ENCODE measurements at regions not wholly inside any gene's neighbourhood (a gene's known extent, or its start where the extent isn't known, plus 50 kb on each side); places are given as distances from the start of the nearest gene placed in this dataset.

- H3K4me3 ChIP-seq (ENCODE audit: low read depth, low read length) = no peak overlapping the region
- H3K27me3 ChIP-seq (ENCODE audit: control insufficient read depth, insufficient read depth, low read length) = no peaks in the 10 kb centered on the region
- H3K27ac Mint-ChIP-seq = no peak overlapping the region
- H3K4me1 Mint-ChIP-seq = no peaks in the 10 kb centered on the region
- peaks cover 3% of the 10 kb centered on the region for H3K36me3 Mint-ChIP-seq
- H3K36me3 ChIP-seq (ENCODE audit: control insufficient read depth, insufficient read depth, low read length) = no peaks in the 10 kb centered on the region
- H3K4me3 Mint-ChIP-seq = no peak overlapping the region
- no peak for ATAC-seq (ENCODE audit: low read depth in 2 of 2)
- no peak overlapping the region for H3K27ac ChIP-seq (ENCODE audit: insufficient read depth, low read length, poor library complexity, severe bottlenecking)
- peaks cover 0 to 8% (median 0%) of the 10 kb centered on the region in 7 donors for H3K9me3 Mint-ChIP-seq
- H3K9me3 ChIP-seq (ENCODE audit: control insufficient read depth in 2 of 2, low read length in 2 of 2) = no peaks in the 10 kb centered on the region
- DNase-seq = no peak
- peaks cover 13% of the 10 kb centered on the region for H3K27me3 Mint-ChIP-seq
- H3K4me1 ChIP-seq (ENCODE audit: control insufficient read depth, insufficient read depth, low read length, poor library complexity, severe bottlenecking) = no peaks in the 10 kb centered on the region
These were observed 70.6 kb upstream of the KLF12 start for GRCh38 chr13:74204602-74205312.

GRCh38 chr13:74203576-74203975, 69.4 kb upstream of the KLF12 start:
- Histone ChIP-seq H3K27ac (ENCODE audit: insufficient read depth, low read length, poor library complexity, severe bottlenecking) (no peak overlapping the region), H3K36me3 (ENCODE audit: control insufficient read depth, insufficient read depth, low read length) (no peaks in the 10 kb centered on the region), H3K4me3 (ENCODE audit: low read depth, low read length) (no peak overlapping the region), H3K4me1 (ENCODE audit: control insufficient read depth, insufficient read depth, low read length, poor library complexity, severe bottlenecking) (no peaks in the 10 kb centered on the region), H3K27me3 (ENCODE audit: control insufficient read depth, insufficient read depth, low read length) (no peaks in the 10 kb centered on the region), H3K9me3 (ENCODE audit: control insufficient read depth in 2 of 2, low read length in 2 of 2) (no peaks in the 10 kb centered on the region)
- Mint-ChIP-seq H3K36me3 (peaks cover 3% of the 10 kb centered on the region), H3K27me3 (peaks cover 14% of the 10 kb centered on the region), H3K4me1 (no peaks in the 10 kb centered on the region), H3K27ac (no peak overlapping the region), H3K9me3 (peaks cover 0 to 8% (median 0%) of the 10 kb centered on the region in 7 donors), H3K4me3 (no peak overlapping the region)
- DNase-seq (no peak), ATAC-seq (ENCODE audit: low read depth in 2 of 2) (no peak)

GRCh38 chr13:74202129-74202813, 68.1 kb upstream of the KLF12 start:
- no peak for ATAC-seq (ENCODE audit: low read depth in 2 of 2)
- Histone ChIP-seq H3K27ac (ENCODE audit: insufficient read depth, low read length, poor library complexity, severe bottlenecking) (no peak overlapping the region), H3K4me3 (ENCODE audit: low read depth, low read length) (no peak overlapping the region), H3K36me3 (ENCODE audit: control insufficient read depth, insufficient read depth, low read length) (no peaks in the 10 kb centered on the region), H3K9me3 (ENCODE audit: control insufficient read depth in 2 of 2, low read length in 2 of 2) (no peaks in the 10 kb centered on the region), H3K27me3 (ENCODE audit: control insufficient read depth, insufficient read depth, low read length) (no peaks in the 10 kb centered on the region), H3K4me1 (ENCODE audit: control insufficient read depth, insufficient read depth, low read length, poor library complexity, severe bottlenecking) (no peaks in the 10 kb centered on the region)
- H3K36me3 Mint-ChIP-seq = peaks cover 3% of the 10 kb centered on the region
- DNase-seq = no peak
- no peak overlapping the region for H3K4me3 Mint-ChIP-seq
- no peak overlapping the region for H3K27ac Mint-ChIP-seq
- peaks cover 0 to 2% (median 0%) of the 10 kb centered on the region in 4 donors for H3K4me1 Mint-ChIP-seq
- peaks cover 0 to 8% (median 0%) of the 10 kb centered on the region in 7 donors for H3K9me3 Mint-ChIP-seq
- H3K27me3 Mint-ChIP-seq = peaks cover 19% of the 10 kb centered on the region

- H3K4me3 Mint-ChIP-seq = no peak overlapping the region
- no peak for DNase-seq
- Histone ChIP-seq H3K4me3 (ENCODE audit: low read depth, low read length) (no peak overlapping the region), H3K9me3 (ENCODE audit: control insufficient read depth in 2 of 2, low read length in 2 of 2) (no peaks in the 10 kb centered on the region), H3K4me1 (ENCODE audit: control insufficient read depth, insufficient read depth, low read length, poor library complexity, severe bottlenecking) (no peaks in the 10 kb centered on the region), H3K36me3 (ENCODE audit: control insufficient read depth, insufficient read depth, low read length) (no peaks in the 10 kb centered on the region), H3K27ac (ENCODE audit: insufficient read depth, low read length, poor library complexity, severe bottlenecking) (no peak overlapping the region), H3K27me3 (ENCODE audit: control insufficient read depth, insufficient read depth, low read length) (no peaks in the 10 kb centered on the region)
- no peak for ATAC-seq (ENCODE audit: low read depth in 2 of 2)
- H3K27ac Mint-ChIP-seq = no peak overlapping the region
- H3K4me1 Mint-ChIP-seq = peaks cover 0 to 2% (median 0%) of the 10 kb centered on the region in 4 donors
- H3K27me3 Mint-ChIP-seq = peaks cover 19% of the 10 kb centered on the region
- H3K36me3 Mint-ChIP-seq = no peaks in the 10 kb centered on the region
- H3K9me3 Mint-ChIP-seq = peaks cover 0 to 2% (median 0%) of the 10 kb centered on the region in 7 donors
These were observed 67.3 kb upstream of the KLF12 start for GRCh38 chr13:74201530-74201929.

GRCh38 chr13:74200081-74200480, 65.9 kb upstream of the KLF12 start:
- H3K27me3 ChIP-seq (ENCODE audit: control insufficient read depth, insufficient read depth, low read length) = no peaks in the 10 kb centered on the region
- no peaks in the 10 kb centered on the region for H3K36me3 ChIP-seq (ENCODE audit: control insufficient read depth, insufficient read depth, low read length)
- H3K27ac Mint-ChIP-seq = no peak overlapping the region
- H3K9me3 ChIP-seq (ENCODE audit: control insufficient read depth in 2 of 2, low read length in 2 of 2) = no peaks in the 10 kb centered on the region
- no peak overlapping the region for H3K4me3 ChIP-seq (ENCODE audit: low read depth, low read length)
- DNase-seq (no peak), ATAC-seq (ENCODE audit: low read depth in 2 of 2) (no peak)
- no peak overlapping the region for H3K27ac ChIP-seq (ENCODE audit: insufficient read depth, low read length, poor library complexity, severe bottlenecking)
- H3K27me3 Mint-ChIP-seq = peaks cover 19% of the 10 kb centered on the region
- peaks cover 0 to 3% (median 1%) of the 10 kb centered on the region in 4 donors for H3K4me1 Mint-ChIP-seq
- H3K9me3 Mint-ChIP-seq = peaks cover 0 to 2% (median 0%) of the 10 kb centered on the region in 7 donors
- no peaks in the 10 kb centered on the region for H3K4me1 ChIP-seq (ENCODE audit: control insufficient read depth, insufficient read depth, low read length, poor library complexity, severe bottlenecking)
- no peaks in the 10 kb centered on the region for H3K36me3 Mint-ChIP-seq
- no peak overlapping the region for H3K4me3 Mint-ChIP-seq

GRCh38 chr13:74197677-74198429, 63.6 kb upstream of the KLF12 start:
- H3K27me3 Mint-ChIP-seq = peaks cover 19% of the 10 kb centered on the region
- peak overlapping the region in 1 of 4 donors; percentile 51 for H3K4me3 Mint-ChIP-seq
- Histone ChIP-seq H3K36me3 (ENCODE audit: control insufficient read depth, insufficient read depth, low read length) (no peaks in the 10 kb centered on the region), H3K9me3 (ENCODE audit: control insufficient read depth in 2 of 2, low read length in 2 of 2) (no peaks in the 10 kb centered on the region), H3K4me3 (ENCODE audit: low read depth, low read length) (no peak overlapping the region), H3K4me1 (ENCODE audit: control insufficient read depth, insufficient read depth, low read length, poor library complexity, severe bottlenecking) (no peaks in the 10 kb centered on the region), H3K27me3 (ENCODE audit: control insufficient read depth, insufficient read depth, low read length) (no peaks in the 10 kb centered on the region), H3K27ac (ENCODE audit: insufficient read depth, low read length, poor library complexity, severe bottlenecking) (no peak overlapping the region)
- DNase-seq (no peak), ATAC-seq (ENCODE audit: low read depth in 2 of 2) (no peak)
- H3K9me3 Mint-ChIP-seq = peaks cover 0 to 5% (median 0%) of the 10 kb centered on the region in 7 donors
- H3K4me1 Mint-ChIP-seq = peaks cover 0 to 22% (median 11%) of the 10 kb centered on the region in 4 donors
- H3K27ac Mint-ChIP-seq = peak overlapping the region; percentile 6 to 94 (median 67)
- no peaks in the 10 kb centered on the region for H3K36me3 Mint-ChIP-seq

- Mint-ChIP-seq H3K4me1 (peaks cover 9 to 31% (median 17%) of the 10 kb centered on the region in 4 donors), H3K27me3 (peaks cover 7% of the 10 kb centered on the region), H3K36me3 (no peaks in the 10 kb centered on the region), H3K27ac (no peak overlapping the region), H3K9me3 (peaks cover 0 to 3% (median 0%) of the 10 kb centered on the region in 7 donors), H3K4me3 (no peak overlapping the region)
- Histone ChIP-seq H3K27me3 (ENCODE audit: control insufficient read depth, insufficient read depth, low read length) (no peaks in the 10 kb centered on the region), H3K36me3 (ENCODE audit: control insufficient read depth, insufficient read depth, low read length) (no peaks in the 10 kb centered on the region), H3K27ac (ENCODE audit: insufficient read depth, low read length, poor library complexity, severe bottlenecking) (no peak overlapping the region), H3K4me1 (ENCODE audit: control insufficient read depth, insufficient read depth, low read length, poor library complexity, severe bottlenecking) (peaks cover 8% of the 10 kb centered on the region), H3K4me3 (ENCODE audit: low read depth, low read length) (no peak overlapping the region), H3K9me3 (ENCODE audit: control insufficient read depth in 2 of 2, low read length in 2 of 2) (no peaks in the 10 kb centered on the region)
- DNase-seq (no peak), ATAC-seq (ENCODE audit: low read depth in 2 of 2) (no peak)
These were observed 60.6 kb upstream of the KLF12 start for GRCh38 chr13:74194846-74195245.
